HUES6 (cell line): ENCODE measurements at regions not wholly inside any gene's neighbourhood (a gene's known extent, or its start where the extent isn't known, plus 50 kb on each side); places are given as distances from the start of the nearest gene placed in this dataset.
"Not testable (repeated sequence)": the region's sequence is repeated elsewhere in the genome, so short reads cannot be mapped to it uniquely, and the experiment has no call there.

Experiments used
- H3K27ac ChIP-seq: 2 replicates; pipeline ENCODE4 v1.7.0; 2013; ENCODE audit warnings: low read depth, mild to moderate bottlenecking, low read length, inconsistent platforms
- H3K27me3 ChIP-seq: 2 replicates; pipeline ENCODE4 v1.6.1; 2013; ENCODE audit warnings: low read length; ENCODE audit not compliant: control insufficient read depth, insufficient read depth
- H3K36me3 ChIP-seq: 2 replicates; pipeline ENCODE4 v1.6.1; 2013; ENCODE audit warnings: low read length; ENCODE audit not compliant: control insufficient read depth, insufficient read depth
- H3K4me1 ChIP-seq: 2 replicates; pipeline ENCODE4 v1.6.1; 2013; ENCODE audit warnings: low read length; ENCODE audit not compliant: control insufficient read depth, insufficient read depth
- H3K4me3 ChIP-seq: 2 replicates; pipeline ENCODE4 v1.5.1; 2013; ENCODE audit warnings: low read depth, low read length
- H3K9ac ChIP-seq: one replicate; pipeline ENCODE4 v1.6.1; 2013; ENCODE audit warnings: mild to moderate bottlenecking, low read length
- H3K9me3 ChIP-seq: 2 replicates; pipeline ENCODE4 v1.6.1; 2013; ENCODE audit warnings: low read depth, low read length; ENCODE audit not compliant: control insufficient read depth, insufficient read depth

GRCh38 chr14:53395267-53395666 is 242.1 kb upstream of the DDHD1 start:
- not testable (repeated sequence) for H3K36me3 ChIP-seq, H3K4me1 ChIP-seq, H3K27ac ChIP-seq, H3K4me3 ChIP-seq, H3K9ac ChIP-seq, H3K27me3 ChIP-seq
- H3K9me3 ChIP-seq = peaks cover 31% of the 10 kb centered on the region

GRCh38 chr14:53391631-53392285 is 238.6 kb upstream of the DDHD1 start:
- Histone ChIP-seq H3K9me3 (peaks cover 30% of the 10 kb centered on the region), H3K4me1 (no peaks in the 10 kb centered on the region), H3K9ac (no peak overlapping the region)

GRCh38 chr14:53391156-53391555 is 238.0 kb upstream of the DDHD1 start:
- Histone ChIP-seq H3K9me3 (peaks cover 24% of the 10 kb centered on the region), H3K4me1 (no peaks in the 10 kb centered on the region), H3K27ac (no peak overlapping the region), H3K27me3 (no peaks in the 10 kb centered on the region), H3K9ac (no peak overlapping the region), H3K36me3 (no peaks in the 10 kb centered on the region; the same call in 1 of the 2 replicates), H3K4me3 (no peak overlapping the region)

More at GRCh38 chr14:53391631-53392285, 238.6 kb upstream of the DDHD1 start:
- H3K27ac ChIP-seq = no peak overlapping the region
- no peaks in the 10 kb centered on the region; the same call in 1 of the 2 replicates for H3K36me3 ChIP-seq
- H3K4me3 ChIP-seq = no peak overlapping the region
- H3K27me3 ChIP-seq = no peaks in the 10 kb centered on the region

GRCh38 chr14:53390008-53390407 is 236.9 kb upstream of the DDHD1 start:
- no peaks in the 10 kb centered on the region for H3K4me1 ChIP-seq
- no peak overlapping the region for H3K9ac ChIP-seq
- H3K36me3 ChIP-seq = no peaks in the 10 kb centered on the region; the same call in 1 of the 2 replicates
- H3K4me3 ChIP-seq = no peak overlapping the region
- no peak overlapping the region for H3K27ac ChIP-seq
- H3K27me3 ChIP-seq = no peaks in the 10 kb centered on the region
- peaks cover 18% of the 10 kb centered on the region for H3K9me3 ChIP-seq

- H3K9me3 ChIP-seq = peaks cover 10% of the 10 kb centered on the region
- H3K27ac ChIP-seq = no peak overlapping the region
- H3K4me3 ChIP-seq = no peak overlapping the region
- H3K36me3 ChIP-seq = no peaks in the 10 kb centered on the region
- H3K4me1 ChIP-seq = no peaks in the 10 kb centered on the region
- H3K9ac ChIP-seq = no peak overlapping the region
- H3K27me3 ChIP-seq = no peaks in the 10 kb centered on the region
Measured at GRCh38 chr14:53389202-53389601, 236.1 kb upstream of the DDHD1 start.

- Histone ChIP-seq H3K4me1 (no peaks in the 10 kb centered on the region), H3K27me3 (no peaks in the 10 kb centered on the region), H3K9ac (no peak overlapping the region), H3K27ac (no peak overlapping the region), H3K9me3 (no peaks in the 10 kb centered on the region), H3K36me3 (no peaks in the 10 kb centered on the region), H3K4me3 (no peak overlapping the region)
Measured at GRCh38 chr14:53386362-53386761, 233.2 kb upstream of the DDHD1 start.

GRCh38 chr14:53384536-53384935 is 231.4 kb upstream of the DDHD1 start:
- Histone ChIP-seq H3K9ac (no peak overlapping the region), H3K4me1 (no peaks in the 10 kb centered on the region), H3K27me3 (no peaks in the 10 kb centered on the region), H3K4me3 (no peak overlapping the region), H3K9me3 (no peaks in the 10 kb centered on the region), H3K27ac (no peak overlapping the region), H3K36me3 (no peaks in the 10 kb centered on the region)

- Histone ChIP-seq H3K36me3 (no peaks in the 10 kb centered on the region), H3K9me3 (no peaks in the 10 kb centered on the region), H3K9ac (no peak overlapping the region), H3K4me1 (no peaks in the 10 kb centered on the region), H3K27ac (no peak overlapping the region), H3K4me3 (no peak overlapping the region), H3K27me3 (no peaks in the 10 kb centered on the region)
Measured at GRCh38 chr14:53384073-53384472, 230.9 kb upstream of the DDHD1 start.

- Histone ChIP-seq H3K27ac (no peak overlapping the region), H3K4me1 (no peaks in the 10 kb centered on the region), H3K9me3 (no peaks in the 10 kb centered on the region), H3K4me3 (no peak overlapping the region), H3K9ac (no peak overlapping the region), H3K27me3 (no peaks in the 10 kb centered on the region), H3K36me3 (no peaks in the 10 kb centered on the region)
Measured at GRCh38 chr14:53381895-53382294, 228.8 kb upstream of the DDHD1 start.

- Histone ChIP-seq H3K36me3 (no peaks in the 10 kb centered on the region), H3K9ac (no peak overlapping the region), H3K4me1 (no peaks in the 10 kb centered on the region), H3K9me3 (no peaks in the 10 kb centered on the region), H3K27me3 (no peaks in the 10 kb centered on the region), H3K27ac (no peak overlapping the region), H3K4me3 (no peak overlapping the region)
Measured at GRCh38 chr14:53380867-53381225, 227.7 kb upstream of the DDHD1 start.

GRCh38 chr14:53380052-53380866 is 227.1 kb upstream of the DDHD1 start:
- Histone ChIP-seq H3K9ac (no peak overlapping the region), H3K36me3 (no peaks in the 10 kb centered on the region), H3K4me3 (no peak overlapping the region), H3K27me3 (no peaks in the 10 kb centered on the region), H3K9me3 (no peaks in the 10 kb centered on the region), H3K4me1 (no peaks in the 10 kb centered on the region), H3K27ac (no peak overlapping the region)
